ENCODE measurements at regions not wholly inside any gene's neighbourhood (a gene's known extent, or its start where the extent isn't known, plus 50 kb on each side); places are given as distances from the start of the nearest gene placed in this dataset.

- TF ChIP-seq CTCF (IDR thresholded peaks at IDR 0.05) = no peak
- TF ChIP-seq POLR2A (IDR thresholded peaks at IDR 0.05) = no peak
- Histone ChIP-seq H3K9me3 (replicated peaks in 1 of 3) (no peaks in the 10 kb centered on the region), H3K27ac (no peak overlapping the region), H3K36me3 (replicated peaks in 1 of 2) (no peaks in the 10 kb centered on the region), H3K4me3 (no peak overlapping the region), H3K27me3 (peaks cover 4% of the 10 kb centered on the region), H3K4me1 (replicated peaks in 1 of 2) (no peaks in the 10 kb centered on the region)
- no peak for DNase-seq
- WGBS, 4 donors = 34 to 48% (median 43%) methylated on average over 2 of the region's 2 CpGs
- intact Hi-C loops (cut with DNase I) = no loop called here
Measured at GRCh38 chrX:81615979-81616378, 414.1 kb downstream of the SH3BGRL start.

- H3K9me3 ChIP-seq (replicated peaks in 1 of 3) = no peaks in the 10 kb centered on the region
- no peaks in the 10 kb centered on the region for H3K36me3 ChIP-seq (replicated peaks in 1 of 2)
- H3K4me3 ChIP-seq = no peak overlapping the region
- no peak for TF ChIP-seq CTCF (IDR thresholded peaks at IDR 0.05)
- TF ChIP-seq POLR2A (IDR thresholded peaks at IDR 0.05) = no peak
- H3K27ac ChIP-seq = no peak overlapping the region
- H3K27me3 ChIP-seq = peaks cover 9% of the 10 kb centered on the region
- intact Hi-C loops (cut with DNase I) = no loop called here
- no peaks in the 10 kb centered on the region for H3K4me1 ChIP-seq (replicated peaks in 1 of 2)
- no peak for DNase-seq
Measured at GRCh38 chrX:81662381-81662780, 460.5 kb downstream of the SH3BGRL start.

- WGBS, 4 donors = 75 to 86% (median 79%) methylated on average over 3 of the region's 3 CpGs
- Histone ChIP-seq H3K36me3 (replicated peaks in 1 of 2) (no peaks in the 10 kb centered on the region), H3K4me1 (replicated peaks in 1 of 2) (no peaks in the 10 kb centered on the region), H3K4me3 (no peak overlapping the region), H3K9me3 (replicated peaks in 1 of 3) (no peaks in the 10 kb centered on the region), H3K27me3 (peaks cover 5% of the 10 kb centered on the region), H3K27ac (no peak overlapping the region)
- intact Hi-C loops (cut with DNase I) = no loop called here
- no peak for TF ChIP-seq POLR2A (IDR thresholded peaks at IDR 0.05)
- no peak for TF ChIP-seq CTCF (IDR thresholded peaks at IDR 0.05)
- no peak for DNase-seq
Measured at GRCh38 chrX:81708487-81708886, 506.6 kb downstream of the SH3BGRL start.

GRCh38 chrX:81728622-81729021, 526.7 kb downstream of the SH3BGRL start:
- DNase-seq = no peak
- 64 to 83% (median 78%) methylated on average over 2 of the region's 2 CpGs for WGBS, 4 donors
- H3K36me3 ChIP-seq (replicated peaks in 1 of 2) = no peaks in the 10 kb centered on the region

More at GRCh38 chrX:81728622-81729021, 526.7 kb downstream of the SH3BGRL start:
- Histone ChIP-seq H3K4me1 (replicated peaks in 1 of 2) (no peaks in the 10 kb centered on the region), H3K4me3 (no peak overlapping the region), H3K27ac (no peak overlapping the region), H3K9me3 (replicated peaks in 1 of 3) (peaks cover 0 to 6% (median 0%) of the 10 kb centered on the region in 3 donors), H3K27me3 (no peaks in the 10 kb centered on the region)
- intact Hi-C loops (cut with DNase I) = no loop called here
- TF ChIP-seq POLR2A (IDR thresholded peaks at IDR 0.05) (no peak), CTCF (IDR thresholded peaks at IDR 0.05) (no peak)

All from adrenal gland (tissue), 9 donors.